ENCODE measurements at regions not wholly inside any gene's neighbourhood (a gene's known extent, or its start where the extent isn't known, plus 50 kb on each side); places are given as distances from the start of the nearest gene placed in this dataset.
"Not testable (repeated sequence)": the region's sequence is repeated elsewhere in the genome, so short reads cannot be mapped to it uniquely, and the experiment has no call there.

DNA sequence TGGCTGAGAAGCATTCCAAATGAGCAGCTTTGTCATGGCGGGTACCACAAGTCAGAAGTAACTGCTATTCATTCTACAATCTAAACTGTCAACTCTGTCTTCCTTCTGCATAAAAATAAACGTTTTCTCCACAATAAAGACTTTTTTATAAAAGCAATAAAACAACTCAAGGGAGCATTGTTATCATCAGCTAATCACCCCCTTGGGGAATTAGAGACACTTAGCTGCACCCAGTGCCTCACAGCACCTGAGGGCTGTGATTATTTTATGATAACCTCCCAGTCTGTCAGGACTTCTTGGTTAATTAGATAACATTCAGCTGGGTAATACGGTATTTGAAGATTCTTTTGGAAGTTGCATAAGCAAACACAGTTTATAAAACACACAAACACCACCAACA, 155.6 kb downstream of the PPP1R3A start:
- no peaks in the 10 kb centered on the region for H3K27me3 Mint-ChIP-seq (ENCODE audit: low read depth)
- H3K9me3 Mint-ChIP-seq: no peaks in the 10 kb centered on the region
- no peak overlapping the region for H3K4me3 Mint-ChIP-seq
- no peak overlapping the region for H3K27ac Mint-ChIP-seq
- no peaks in the 10 kb centered on the region for H3K36me3 Mint-ChIP-seq (ENCODE audit: low read depth)
- no peaks in the 10 kb centered on the region for H3K4me1 Mint-ChIP-seq (ENCODE audit: low read depth)

- no peaks in the 10 kb centered on the region for H3K9me3 Mint-ChIP-seq
- no peak overlapping the region for H3K4me3 Mint-ChIP-seq
- H3K36me3 Mint-ChIP-seq (ENCODE audit: low read depth): no peaks in the 10 kb centered on the region
- H3K27ac Mint-ChIP-seq: no peak overlapping the region
- H3K27me3 Mint-ChIP-seq (ENCODE audit: low read depth): no peaks in the 10 kb centered on the region
- no peaks in the 10 kb centered on the region for H3K4me1 Mint-ChIP-seq (ENCODE audit: low read depth)
These were observed 162.6 kb downstream of the PPP1R3A start for GRCh38 chr7:113756250-113756649.

- H3K27ac Mint-ChIP-seq: no peak overlapping the region
- peaks cover 6% of the 10 kb centered on the region for H3K9me3 Mint-ChIP-seq
- no peaks in the 10 kb centered on the region for H3K27me3 Mint-ChIP-seq (ENCODE audit: low read depth)
- H3K36me3 Mint-ChIP-seq (ENCODE audit: low read depth): no peaks in the 10 kb centered on the region
- H3K4me1 Mint-ChIP-seq (ENCODE audit: low read depth): no peaks in the 10 kb centered on the region
- no peak overlapping the region for H3K4me3 Mint-ChIP-seq
These were observed 166.1 kb downstream of the PPP1R3A start for GRCh38 chr7:113752689-113753088.

DNA sequence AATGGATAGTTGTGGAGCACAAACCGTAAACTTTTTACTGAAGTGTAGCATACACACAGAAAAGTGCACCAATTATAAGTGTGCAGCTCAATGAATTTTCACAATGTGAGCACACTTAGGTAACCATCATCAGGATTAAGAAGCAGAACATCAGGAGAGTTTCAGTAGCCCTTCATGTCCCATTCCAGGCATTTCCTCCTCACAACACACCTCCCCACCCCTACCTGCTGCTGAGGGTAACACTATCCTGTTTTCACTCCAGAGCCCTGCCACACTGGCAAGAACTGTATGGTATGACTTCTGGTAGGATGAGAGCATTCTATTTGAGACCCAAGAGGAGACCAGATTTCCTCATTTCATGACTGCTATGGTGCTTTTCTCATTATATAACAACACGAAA, 166.5 kb downstream of the PPP1R3A start:
- Mint-ChIP-seq H3K9me3 (peaks cover 6% of the 10 kb centered on the region), H3K27me3 (ENCODE audit: low read depth) (no peaks in the 10 kb centered on the region), H3K4me3 (no peak overlapping the region), H3K4me1 (ENCODE audit: low read depth) (no peaks in the 10 kb centered on the region), H3K27ac (no peak overlapping the region), H3K36me3 (ENCODE audit: low read depth) (no peaks in the 10 kb centered on the region)

DNA sequence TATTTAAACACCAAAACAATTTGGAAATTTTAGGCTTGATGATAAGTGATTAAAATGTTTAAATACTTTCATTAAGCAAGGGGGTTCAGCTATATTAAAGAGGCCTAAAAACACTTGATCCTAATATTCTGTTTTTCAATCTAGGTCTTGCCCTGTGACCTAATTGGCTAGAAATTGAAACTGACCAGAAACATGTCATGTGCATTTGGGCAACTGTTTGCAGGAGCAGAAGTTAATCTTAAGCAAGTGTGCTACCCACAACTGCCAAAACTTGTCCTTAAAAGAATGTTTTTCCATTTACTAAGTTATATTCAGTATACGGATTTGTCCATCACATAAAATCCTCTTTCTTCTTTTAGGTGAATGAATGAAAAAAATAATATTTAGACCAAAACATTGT, 167.3 kb downstream of the PPP1R3A start:
- no peaks in the 10 kb centered on the region for H3K27me3 Mint-ChIP-seq (ENCODE audit: low read depth)
- no peak overlapping the region for H3K4me3 Mint-ChIP-seq
- H3K27ac Mint-ChIP-seq: no peak overlapping the region
- H3K9me3 Mint-ChIP-seq: peaks cover 6% of the 10 kb centered on the region
- H3K36me3 Mint-ChIP-seq (ENCODE audit: low read depth): no peaks in the 10 kb centered on the region
- no peaks in the 10 kb centered on the region for H3K4me1 Mint-ChIP-seq (ENCODE audit: low read depth)

DNA sequence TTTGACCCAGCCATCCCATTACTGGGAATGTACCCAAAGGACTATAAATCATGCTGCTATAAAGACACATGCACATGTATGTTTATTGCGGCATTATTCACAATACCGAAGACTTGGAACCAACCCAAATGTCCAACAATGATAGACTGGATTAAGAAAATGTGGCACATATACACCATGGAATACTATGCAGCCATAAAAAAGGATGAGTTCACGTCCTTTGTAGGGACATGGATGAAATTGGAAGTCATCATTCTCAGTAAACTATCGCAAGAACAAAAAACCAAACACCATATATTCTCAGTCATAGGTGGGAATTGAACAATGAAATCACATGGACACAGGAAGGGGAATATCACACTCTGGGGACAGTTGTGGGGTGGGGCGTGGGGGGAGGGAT, 170.4 kb downstream of the PPP1R3A start:
- not testable (repeated sequence) for H3K36me3 Mint-ChIP-seq (ENCODE audit: low read depth)

DNA sequence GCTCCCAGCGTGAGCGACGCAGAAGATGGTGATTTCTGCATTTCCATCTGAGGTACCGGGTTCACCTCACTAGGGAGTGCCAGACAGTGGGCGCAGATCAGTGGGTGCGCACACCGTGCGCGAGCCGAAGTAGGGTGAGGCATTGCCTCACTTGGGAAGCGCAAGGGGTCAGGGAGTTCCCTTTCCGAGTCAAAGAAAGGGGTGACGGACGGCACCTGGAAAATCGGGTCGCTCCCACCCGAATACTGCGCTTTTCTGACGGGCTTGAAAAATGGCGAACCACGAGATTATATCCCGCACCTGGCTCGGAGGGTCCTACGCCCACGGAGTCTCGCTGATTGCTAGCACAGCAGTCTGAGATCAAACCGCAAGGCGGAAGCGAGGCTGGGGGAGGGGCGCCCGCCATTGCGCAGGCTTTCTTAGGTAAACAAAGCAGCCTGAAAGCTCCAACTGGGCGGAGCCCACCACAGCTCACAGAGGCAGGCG, 175.8 kb downstream of the PPP1R3A start:
- not testable (repeated sequence) for H3K27me3 Mint-ChIP-seq (ENCODE audit: low read depth); H3K36me3 Mint-ChIP-seq (ENCODE audit: low read depth); H3K27ac Mint-ChIP-seq; H3K4me1 Mint-ChIP-seq (ENCODE audit: low read depth); H3K4me3 Mint-ChIP-seq
- peaks cover 12% of the 10 kb centered on the region for H3K9me3 Mint-ChIP-seq

More for the DNA sequence above, 170.4 kb downstream of the PPP1R3A start:
- not testable (repeated sequence) for H3K27ac Mint-ChIP-seq; H3K4me1 Mint-ChIP-seq (ENCODE audit: low read depth); H3K9me3 Mint-ChIP-seq; H3K4me3 Mint-ChIP-seq; H3K27me3 Mint-ChIP-seq (ENCODE audit: low read depth)

GRCh38 chr7:113742377-113742776, 176.4 kb downstream of the PPP1R3A start:
- H3K36me3 Mint-ChIP-seq (ENCODE audit: low read depth): no peaks in the 10 kb centered on the region
- H3K4me1 Mint-ChIP-seq (ENCODE audit: low read depth): no peaks in the 10 kb centered on the region
- H3K9me3 Mint-ChIP-seq: peaks cover 12% of the 10 kb centered on the region
- no peaks in the 10 kb centered on the region for H3K27me3 Mint-ChIP-seq (ENCODE audit: low read depth)
- no peak overlapping the region for H3K4me3 Mint-ChIP-seq
- H3K27ac Mint-ChIP-seq: no peak overlapping the region

DNA sequence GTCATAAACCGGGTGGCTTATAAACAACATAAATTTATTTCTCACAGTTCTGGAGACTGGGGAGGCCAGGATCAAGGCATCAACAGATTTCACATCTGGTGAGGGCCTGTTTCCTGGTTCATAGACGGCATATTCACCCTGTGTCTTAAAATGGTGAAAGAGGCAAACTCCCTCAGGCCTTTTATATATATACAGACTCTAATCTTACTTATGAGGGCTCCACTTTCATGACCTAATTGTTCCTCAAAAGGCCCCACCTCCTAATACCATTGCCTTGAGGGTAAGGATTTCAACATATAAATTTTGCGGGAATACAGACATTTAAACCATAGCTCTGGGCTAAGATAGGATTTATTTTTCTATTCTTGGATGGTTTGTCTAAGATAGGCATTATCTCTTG, 187.2 kb downstream of the PPP1R3A start:
- Mint-ChIP-seq H3K36me3 (ENCODE audit: low read depth) (no peaks in the 10 kb centered on the region), H3K27ac (no peak overlapping the region), H3K4me1 (ENCODE audit: low read depth) (no peaks in the 10 kb centered on the region), H3K9me3 (no peaks in the 10 kb centered on the region), H3K4me3 (no peak overlapping the region), H3K27me3 (ENCODE audit: low read depth) (no peaks in the 10 kb centered on the region)

DNA sequence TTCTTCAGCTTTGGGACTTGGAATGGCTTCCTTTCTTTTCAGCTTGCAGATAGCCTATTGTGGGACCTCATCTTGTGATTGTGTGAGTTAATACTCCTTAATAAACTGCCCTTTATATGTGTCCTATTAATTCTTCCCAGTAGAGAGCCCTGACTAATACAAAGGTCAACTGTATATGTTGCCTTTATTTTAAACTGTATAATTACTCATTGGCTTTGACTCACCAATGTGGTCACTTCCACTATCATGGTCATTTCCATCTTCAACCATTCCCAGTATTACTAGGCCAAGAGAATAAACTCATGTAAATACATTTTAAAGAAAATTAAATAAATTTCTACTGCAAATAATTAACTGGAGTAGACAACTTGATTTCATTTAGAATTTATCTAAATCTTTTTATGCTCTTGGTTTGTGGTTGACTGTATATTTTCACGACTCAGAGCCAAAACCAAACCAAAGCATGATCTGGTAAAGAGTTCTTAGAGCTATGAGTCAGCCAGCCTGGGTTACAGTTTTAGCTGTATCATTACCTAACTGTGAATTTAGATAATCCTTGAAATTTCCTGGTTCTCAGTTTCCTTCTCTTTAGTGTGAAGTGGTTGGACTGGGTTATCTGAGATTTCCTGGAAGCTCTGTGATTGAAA, 188.4 kb downstream of the PPP1R3A start:
- no peaks in the 10 kb centered on the region for H3K36me3 Mint-ChIP-seq (ENCODE audit: low read depth)
- H3K9me3 Mint-ChIP-seq: no peaks in the 10 kb centered on the region
- no peaks in the 10 kb centered on the region for H3K4me1 Mint-ChIP-seq (ENCODE audit: low read depth)
- no peaks in the 10 kb centered on the region for H3K27me3 Mint-ChIP-seq (ENCODE audit: low read depth)
- no peak overlapping the region for H3K4me3 Mint-ChIP-seq
- H3K27ac Mint-ChIP-seq: no peak overlapping the region

- no peaks in the 10 kb centered on the region for H3K36me3 Mint-ChIP-seq (ENCODE audit: low read depth)
- H3K27ac Mint-ChIP-seq: no peak overlapping the region
- no peaks in the 10 kb centered on the region for H3K27me3 Mint-ChIP-seq (ENCODE audit: low read depth)
- H3K4me1 Mint-ChIP-seq (ENCODE audit: low read depth): no peaks in the 10 kb centered on the region
- no peak overlapping the region for H3K4me3 Mint-ChIP-seq
- no peaks in the 10 kb centered on the region for H3K9me3 Mint-ChIP-seq
These were observed 191.3 kb downstream of the PPP1R3A start for GRCh38 chr7:113727486-113727885.

- H3K4me3 Mint-ChIP-seq: no peak overlapping the region
- H3K9me3 Mint-ChIP-seq: no peaks in the 10 kb centered on the region
- no peaks in the 10 kb centered on the region for H3K27me3 Mint-ChIP-seq (ENCODE audit: low read depth)
- no peaks in the 10 kb centered on the region for H3K4me1 Mint-ChIP-seq (ENCODE audit: low read depth)
- H3K36me3 Mint-ChIP-seq (ENCODE audit: low read depth): no peaks in the 10 kb centered on the region
- no peak overlapping the region for H3K27ac Mint-ChIP-seq
These were observed 196.8 kb downstream of the PPP1R3A start for GRCh38 chr7:113722006-113722405.

DNA sequence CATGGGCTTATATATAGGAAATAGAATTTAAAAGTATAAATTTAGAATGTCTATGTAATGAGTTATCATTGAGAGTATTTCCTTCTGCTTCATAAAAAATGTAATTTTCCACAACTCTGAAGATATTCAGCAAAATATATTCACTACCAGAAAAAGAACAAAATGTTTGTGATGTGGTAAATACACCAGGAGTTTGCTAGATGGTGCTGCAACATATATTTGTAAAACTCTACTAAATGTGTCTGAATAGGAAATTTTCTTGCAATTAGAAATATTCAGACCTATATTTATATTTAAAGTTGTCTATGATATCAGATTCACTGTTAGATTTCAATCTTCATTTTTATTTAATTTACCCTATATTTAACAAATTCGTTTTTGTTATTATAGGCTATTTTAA, 201.1 kb downstream of the PPP1R3A start:
- Mint-ChIP-seq H3K4me3 (no peak overlapping the region), H3K4me1 (ENCODE audit: low read depth) (no peaks in the 10 kb centered on the region), H3K9me3 (no peaks in the 10 kb centered on the region), H3K27me3 (ENCODE audit: low read depth) (no peaks in the 10 kb centered on the region), H3K27ac (no peak overlapping the region), H3K36me3 (ENCODE audit: low read depth) (no peaks in the 10 kb centered on the region)

DNA sequence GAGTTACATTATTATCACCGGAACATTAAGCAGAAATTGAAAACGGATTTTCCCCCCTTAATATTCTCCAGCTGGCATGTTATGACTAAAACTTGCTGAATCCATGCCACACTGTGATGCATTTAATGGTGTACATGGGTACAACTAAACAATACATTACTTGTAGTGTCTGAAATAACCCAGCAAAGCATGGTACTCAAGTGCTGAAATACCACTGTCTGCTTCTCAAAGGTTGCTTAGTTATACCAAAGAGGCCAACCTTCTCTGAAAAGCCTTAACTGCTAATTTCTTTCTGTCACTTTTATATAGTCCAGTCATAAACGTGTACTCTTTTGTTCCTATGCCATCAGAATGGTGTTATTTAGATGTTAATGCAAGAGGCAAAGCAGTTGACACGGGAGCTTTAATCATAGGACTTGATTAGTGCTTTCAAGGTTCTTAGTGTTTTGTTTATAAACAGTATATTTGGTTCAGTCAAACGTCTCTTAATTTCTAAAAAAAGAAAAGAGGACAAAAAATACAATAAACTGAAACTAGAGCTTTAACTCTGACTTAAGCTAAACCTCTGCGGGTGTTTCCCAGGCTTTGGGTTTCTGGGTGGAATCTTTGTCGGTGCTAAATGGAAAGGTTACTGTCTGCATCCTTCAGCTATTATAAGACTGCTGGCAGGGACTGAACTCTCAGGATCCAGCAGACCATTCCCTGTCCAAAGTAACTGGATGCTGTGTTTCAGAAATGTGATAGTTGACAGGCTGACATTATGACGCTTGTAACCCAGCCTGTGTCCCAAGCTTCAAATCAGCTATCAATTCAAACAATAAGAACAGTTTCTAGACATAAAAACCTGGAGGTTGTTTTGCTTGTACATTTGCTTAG, 202.6 kb downstream of the PPP1R3A start:
- no peak overlapping the region for H3K27ac Mint-ChIP-seq
- H3K4me3 Mint-ChIP-seq: no peak overlapping the region
- H3K4me1 Mint-ChIP-seq (ENCODE audit: low read depth): no peaks in the 10 kb centered on the region
- no peaks in the 10 kb centered on the region for H3K27me3 Mint-ChIP-seq (ENCODE audit: low read depth)
- no peaks in the 10 kb centered on the region for H3K36me3 Mint-ChIP-seq (ENCODE audit: low read depth)
- H3K9me3 Mint-ChIP-seq: no peaks in the 10 kb centered on the region

DNA sequence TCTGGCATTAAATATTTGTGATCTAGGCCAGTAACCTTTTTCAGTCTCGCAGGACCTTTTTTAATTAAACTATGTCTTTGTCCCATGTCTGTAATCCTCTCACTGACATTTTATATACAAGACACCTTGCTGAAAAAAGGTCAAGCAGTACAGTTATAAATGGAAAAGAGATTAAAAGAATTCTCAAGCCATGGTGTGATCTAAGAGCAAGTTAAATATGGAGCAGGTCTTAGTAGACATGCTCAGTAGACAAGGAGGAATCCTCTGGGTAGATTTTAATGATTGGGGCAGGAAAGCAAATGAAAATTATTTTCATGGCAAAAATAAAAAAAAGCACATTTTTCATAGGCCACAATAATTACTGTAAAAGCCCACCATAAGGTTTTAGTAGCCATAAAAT, 203.5 kb downstream of the PPP1R3A start:
- Mint-ChIP-seq H3K4me1 (ENCODE audit: low read depth) (no peaks in the 10 kb centered on the region), H3K4me3 (no peak overlapping the region), H3K9me3 (no peaks in the 10 kb centered on the region), H3K36me3 (ENCODE audit: low read depth) (no peaks in the 10 kb centered on the region), H3K27me3 (ENCODE audit: low read depth) (peaks cover 1% of the 10 kb centered on the region), H3K27ac (no peak overlapping the region)

Measured in T-helper 1 cell treated with Interleukin-12 subunit alpha and Interleukin-12 subunit beta and Interleukin-4 antibody, amounts not matched to agents 30 μg/mL and 1 μg/mL, for 36 hours (primary cell).